Bronchial epithelial cell (primary cell): ENCODE measurements at regions not wholly inside any gene's neighbourhood (a gene's known extent, or its start where the extent isn't known, plus 50 kb on each side); places are given as distances from the start of the nearest gene placed in this dataset.
A peak's percentile ranks its signal among the peaks of the same experiment; 100 is the strongest.

Source experiments
- DNase-seq: peaks from one replicate; pipeline ENCODE4 v3.0.0-alpha.2; 2010; ENCODE audit warnings: low read depth
- FAIRE-seq: peaks from 2 replicates; lab custom pipeline; 2011; peaks lifted over from hg19 to GRCh38; lab: Jason Lieb, UNC
- H3K27me3 ChIP-seq: 2 replicates; pipeline ENCODE4 v1.5.1; 2011; ENCODE audit warnings: low read length; ENCODE audit not compliant: control insufficient read depth, insufficient read depth
- H3K36me3 ChIP-seq: 2 replicates; pipeline ENCODE4 v1.5.1; 2011; ENCODE audit warnings: low read length; ENCODE audit not compliant: control insufficient read depth, insufficient read depth
- H3K4me3 ChIP-seq: 2 replicates; pipeline ENCODE4 v1.5.1; 2011; ENCODE audit warnings: mild to moderate bottlenecking, low read depth, low read length, control low read depth
- TF ChIP-seq, protein P1 (sequence below): IDR thresholded peaks from 2 replicates; pipeline ENCODE4 v1.5.1; 2011; ENCODE audit warnings: mild to moderate bottlenecking, moderate library complexity, low read length, control low read depth, inconsistent platforms; ENCODE audit not compliant: insufficient read depth, severe bottlenecking

DNA sequence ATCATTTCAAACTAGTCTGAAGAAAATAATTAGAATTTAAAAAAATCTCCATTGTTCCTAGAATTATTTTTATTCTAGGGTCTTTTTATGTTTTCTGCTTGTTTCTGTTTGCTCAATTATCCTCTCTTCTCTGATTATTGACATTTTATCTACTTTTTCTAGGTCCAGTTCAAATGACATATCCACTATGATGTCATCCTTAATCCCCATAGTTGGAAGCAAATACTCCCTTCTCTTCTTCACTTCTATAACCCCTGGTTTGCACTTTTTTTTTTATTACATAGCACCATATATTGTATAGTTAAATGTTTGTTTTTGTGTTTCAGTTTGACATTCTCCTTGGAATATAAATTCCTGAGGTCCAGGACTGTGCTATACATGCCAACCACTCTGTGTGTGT, 82.6 kb downstream of the CT47B1 start:
- no peak for FAIRE-seq
- H3K4me3 ChIP-seq, result no peak overlapping the region
- no peak for DNase-seq
- H3K36me3 ChIP-seq, result no peaks in the 10 kb centered on the region
- no peaks in the 10 kb centered on the region for H3K27me3 ChIP-seq
- TF ChIP-seq, protein P1, sequence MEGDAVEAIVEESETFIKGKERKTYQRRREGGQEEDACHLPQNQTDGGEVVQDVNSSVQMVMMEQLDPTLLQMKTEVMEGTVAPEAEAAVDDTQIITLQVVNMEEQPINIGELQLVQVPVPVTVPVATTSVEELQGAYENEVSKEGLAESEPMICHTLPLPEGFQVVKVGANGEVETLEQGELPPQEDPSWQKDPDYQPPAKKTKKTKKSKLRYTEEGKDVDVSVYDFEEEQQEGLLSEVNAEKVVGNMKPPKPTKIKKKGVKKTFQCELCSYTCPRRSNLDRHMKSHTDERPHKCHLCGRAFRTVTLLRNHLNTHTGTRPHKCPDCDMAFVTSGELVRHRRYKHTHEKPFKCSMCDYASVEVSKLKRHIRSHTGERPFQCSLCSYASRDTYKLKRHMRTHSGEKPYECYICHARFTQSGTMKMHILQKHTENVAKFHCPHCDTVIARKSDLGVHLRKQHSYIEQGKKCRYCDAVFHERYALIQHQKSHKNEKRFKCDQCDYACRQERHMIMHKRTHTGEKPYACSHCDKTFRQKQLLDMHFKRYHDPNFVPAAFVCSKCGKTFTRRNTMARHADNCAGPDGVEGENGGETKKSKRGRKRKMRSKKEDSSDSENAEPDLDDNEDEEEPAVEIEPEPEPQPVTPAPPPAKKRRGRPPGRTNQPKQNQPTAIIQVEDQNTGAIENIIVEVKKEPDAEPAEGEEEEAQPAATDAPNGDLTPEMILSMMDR, result no peak

DNA sequence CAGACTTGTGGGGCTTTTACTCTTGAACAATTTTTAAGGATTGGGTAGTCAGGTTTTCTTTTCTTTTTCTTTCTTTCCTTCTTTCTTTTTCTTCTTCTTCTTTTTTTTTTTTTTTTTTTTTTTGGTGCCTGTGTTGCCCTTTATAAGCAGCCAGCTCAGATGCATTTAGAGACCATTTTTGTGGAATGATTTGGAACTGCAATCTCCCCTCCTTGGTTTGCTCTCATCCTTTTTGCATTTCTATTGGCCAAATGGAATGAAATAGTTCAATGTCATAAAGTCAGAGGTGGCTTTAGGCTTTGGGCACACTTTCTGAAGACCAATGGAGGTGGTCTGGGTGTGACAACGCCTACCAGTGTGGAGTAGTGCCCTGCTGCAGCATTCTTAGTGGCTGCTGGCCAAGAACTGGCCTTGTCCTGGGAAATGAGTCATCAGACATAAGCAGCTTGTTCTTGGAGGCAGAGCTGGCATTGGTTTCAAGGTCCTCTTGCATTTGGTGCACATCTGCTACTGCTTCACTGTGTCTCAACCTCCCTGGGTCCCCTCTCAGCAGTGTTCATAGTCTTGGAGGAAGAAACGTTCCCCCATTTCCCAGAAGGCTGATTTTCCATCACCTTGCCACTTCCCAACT, 84.5 kb downstream of the CT47B1 start:
- Histone ChIP-seq H3K27me3 (no peaks in the 10 kb centered on the region), H3K36me3 (no peaks in the 10 kb centered on the region), H3K4me3 (no peak overlapping the region)
- TF ChIP-seq, protein P1, result no peak
- DNase-seq (peak; percentile 47), FAIRE-seq (no peak)

DNA sequence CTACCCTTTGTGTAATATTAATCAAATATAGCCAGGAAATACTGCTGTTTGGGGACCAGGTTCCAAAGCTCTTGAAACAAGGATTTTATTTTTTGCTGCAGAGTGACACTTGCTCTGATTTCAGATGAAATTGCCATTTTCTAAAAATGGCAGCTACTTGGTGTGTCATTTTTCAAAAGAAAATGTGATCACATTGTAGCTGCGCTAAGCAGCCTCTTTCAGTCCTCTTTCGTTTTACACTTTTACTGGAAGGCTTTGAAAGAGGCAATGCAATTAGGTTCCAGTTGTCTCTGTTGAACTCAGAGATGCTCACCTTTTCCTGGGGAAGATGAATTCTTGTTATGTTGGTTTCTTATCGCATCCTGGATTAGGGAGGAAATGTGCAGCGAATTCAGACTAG, 85.1 kb downstream of the CT47B1 start:
- H3K27me3 ChIP-seq, result no peaks in the 10 kb centered on the region
- DNase-seq (no peak), FAIRE-seq (no peak)
- H3K36me3 ChIP-seq, result no peaks in the 10 kb centered on the region
- no peak overlapping the region for H3K4me3 ChIP-seq
- TF ChIP-seq, protein P1, result no peak

DNA sequence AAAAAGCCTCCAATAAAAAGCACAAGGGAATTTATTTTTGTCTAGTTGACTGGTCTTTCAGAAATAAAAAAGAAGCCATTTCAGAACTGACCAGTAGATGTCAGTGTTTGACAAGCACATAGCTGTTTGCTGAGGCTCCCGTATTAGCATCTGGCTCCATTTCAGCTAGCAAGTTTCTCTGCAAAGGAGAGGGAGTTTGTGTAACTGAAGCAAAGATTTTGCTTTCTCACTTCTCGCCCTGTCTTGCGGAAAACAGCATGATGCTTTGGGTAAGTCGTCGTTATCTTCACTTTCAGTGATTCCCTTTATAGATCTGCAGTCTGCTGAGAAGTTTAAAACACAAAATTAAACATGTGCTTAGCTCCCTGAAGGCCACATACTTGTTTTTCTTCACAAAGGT, 85.5 kb downstream of the CT47B1 start:
- H3K36me3 ChIP-seq, result no peaks in the 10 kb centered on the region
- TF ChIP-seq, protein P1, result peak; percentile 67
- DNase-seq, result peak; percentile 55
- H3K27me3 ChIP-seq, result no peaks in the 10 kb centered on the region
- FAIRE-seq, result no peak
- no peak overlapping the region for H3K4me3 ChIP-seq

- FAIRE-seq, result no peak
- Histone ChIP-seq H3K27me3 (no peaks in the 10 kb centered on the region), H3K4me3 (no peak overlapping the region), H3K36me3 (no peaks in the 10 kb centered on the region)
- peak; percentile 37 for DNase-seq
- TF ChIP-seq, protein P1, result no peak
Observed at GRCh38 chrX:120781403-120781802, 94.3 kb downstream of the CT47B1 start.

DNA sequence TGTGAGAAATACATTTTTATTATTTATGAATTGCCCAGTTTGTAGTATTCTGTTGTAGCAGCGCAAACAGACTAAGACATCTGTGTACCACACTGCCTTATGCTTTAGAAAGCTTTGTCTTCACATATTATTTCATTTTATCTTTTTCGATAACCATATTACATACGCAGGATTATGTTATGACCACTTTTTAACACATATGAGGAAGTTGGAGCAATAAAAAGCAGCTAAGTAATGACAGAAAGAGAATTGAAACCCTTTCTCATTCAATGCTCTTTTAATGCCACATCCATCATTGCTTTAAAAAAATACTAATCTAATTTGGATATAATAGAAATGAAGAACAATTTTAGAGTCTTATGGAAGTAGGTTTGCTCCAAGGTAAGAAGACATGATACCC, 99.7 kb downstream of the CT47B1 start:
- FAIRE-seq (no peak), DNase-seq (no peak)
- Histone ChIP-seq H3K27me3 (no peaks in the 10 kb centered on the region), H3K36me3 (no peaks in the 10 kb centered on the region), H3K4me3 (no peak overlapping the region)
- TF ChIP-seq, protein P1, result no peak
